Stimulated activated CD8-positive, alpha-beta memory T cell treated with anti-CD3 and anti-CD28 coated beads, Interleukin-4, amount 100 ng/mL, for 24 hours (primary cell): ENCODE measurements at regions not wholly inside any gene's neighbourhood (a gene's known extent, or its start where the extent isn't known, plus 50 kb on each side); places are given as distances from the start of the nearest gene placed in this dataset.
"Not testable (repeated sequence)": the region's sequence is repeated elsewhere in the genome, so short reads cannot be mapped to it uniquely, and the experiment has no call there.

Experiments
- DNase-seq: peaks from one replicate; pipeline ENCODE4 v3.0.0-alpha.2; 2020; ENCODE audit warnings: low read depth

- no peak for DNase-seq
Measured at GRCh38 chr7:12004581-12004980, 172.6 kb upstream of the THSD7A start.

GRCh38 chr7:12007576-12007975 is 175.6 kb upstream of the THSD7A start:
- no peak for DNase-seq

GRCh38 chr7:12013983-12014382 is 182.0 kb upstream of the THSD7A start:
- DNase-seq: no peak

- no peak for DNase-seq
Measured at GRCh38 chr7:12016439-12016838, 184.4 kb upstream of the THSD7A start.

GRCh38 chr7:12017046-12017445 is 185.0 kb upstream of the THSD7A start:
- no peak for DNase-seq

GRCh38 chr7:12022011-12022410 is 189.1 kb upstream of the TMEM106B start:
- DNase-seq: not testable (repeated sequence)

- DNase-seq: no peak
Measured at GRCh38 chr7:12025246-12025645, 185.8 kb upstream of the TMEM106B start.

GRCh38 chr7:12028508-12028907 is 182.6 kb upstream of the TMEM106B start:
- no peak for DNase-seq

- DNase-seq: no peak
Measured at GRCh38 chr7:12030116-12030515, 181.0 kb upstream of the TMEM106B start.

- no peak for DNase-seq
Measured at GRCh38 chr7:12031186-12031585, 179.9 kb upstream of the TMEM106B start.

GRCh38 chr7:12031638-12032037 is 179.5 kb upstream of the TMEM106B start:
- no peak for DNase-seq

GRCh38 chr7:12032146-12032545 is 178.9 kb upstream of the TMEM106B start:
- DNase-seq: no peak

GRCh38 chr7:12043457-12043856 is 167.6 kb upstream of the TMEM106B start:
- not testable (repeated sequence) for DNase-seq

GRCh38 chr7:12052211-12052610 is 158.9 kb upstream of the TMEM106B start:
- DNase-seq: no peak

- DNase-seq: no peak
Measured at GRCh38 chr7:12053561-12053960, 157.5 kb upstream of the TMEM106B start.

GRCh38 chr7:12054830-12055229 is 156.3 kb upstream of the TMEM106B start:
- no peak for DNase-seq

GRCh38 chr7:12056381-12056780 is 154.7 kb upstream of the TMEM106B start:
- no peak for DNase-seq

GRCh38 chr7:12056977-12057376 is 154.1 kb upstream of the TMEM106B start:
- no peak for DNase-seq

- no peak for DNase-seq
Measured at GRCh38 chr7:12062062-12062461, 149.0 kb upstream of the TMEM106B start.

- DNase-seq: no peak
Measured at GRCh38 chr7:12064586-12065127, 146.4 kb upstream of the TMEM106B start.

GRCh38 chr7:12066004-12066403 is 145.1 kb upstream of the TMEM106B start:
- DNase-seq: no peak

- DNase-seq: no peak
Measured at GRCh38 chr7:12066521-12066920, 144.6 kb upstream of the TMEM106B start.

- peak; percentile 31 for DNase-seq
Measured at GRCh38 chr7:12067156-12067831, 143.8 kb upstream of the TMEM106B start.

GRCh38 chr7:12069757-12070156 is 141.3 kb upstream of the TMEM106B start:
- DNase-seq: no peak
